Right lobe of liver (tissue), 6 donors: ENCODE measurements at regions not wholly inside any gene's neighbourhood (a gene's known extent, or its start where the extent isn't known, plus 50 kb on each side); places are given as distances from the start of the nearest gene placed in this dataset.

Experiments used
- ATAC-seq, 4 donors: fragments of 200-7000 bp; cut with Tn5 transposase; one replicate each; pipeline ENCODE4 v1.9.1; 2020; ENCODE audit warnings: mild to moderate bottlenecking in 4 of 4, moderate library complexity in 4 of 4
- DNase-seq, 3 donors: peaks; one replicate each; pipeline ENCODE4 v3.0.0-alpha.2; 2020
- H3K27ac ChIP-seq, 3 donors: fragments of 200-600 bp; one replicate each; pipeline ENCODE4 v1.8.0; 2022
- H3K27me3 ChIP-seq, 2 donors: fragments of 200-600 bp; one replicate each; pipeline ENCODE4 v1.8.0; 2022
- H3K36me3 ChIP-seq, 4 donors: fragments of 200-600 bp; sonication (generic) in 1 of 4; one replicate each; pipeline versions ENCODE4 v1.5.1 to v1.8.0; 2017 to 2022; ENCODE audit warnings: control low read depth in 1 of 4
- H3K4me1 ChIP-seq, 4 donors: fragments of 200-600 bp; sonication (generic) in 1 of 4; one replicate each; pipeline versions ENCODE4 v1.5.1 to v1.8.0; 2017 to 2022; ENCODE audit warnings: control low read depth in 1 of 4
- H3K4me3 ChIP-seq, 3 donors: fragments of 200-600 bp; one replicate each; pipeline ENCODE4 v1.8.0; 2022
- H3K9me3 ChIP-seq, 4 donors: fragments of 200-600 bp; sonication (generic) in 1 of 4; one replicate each; pipeline versions ENCODE4 v1.5.1 to v1.8.0; 2017 to 2022; ENCODE audit warnings: control low read depth in 1 of 4
- CTCF ChIP-seq, 4 donors: fragments of 200-600 bp in 3 of 4; fragments of 450-650 bp in 1 of 4; IDR thresholded peaks; one replicate each; pipeline versions ENCODE4 v1.5.1 to v1.8.0; 2016 to 2022; ENCODE audit warnings: antibody characterized with exemption in 4 of 4, mild to moderate bottlenecking in 2 of 4
- POLR2A ChIP-seq: fragments of 450-650 bp; IDR thresholded peaks from one replicate; pipeline ENCODE4 v1.6.1; 2017; ENCODE audit warnings: antibody characterized with exemption, mild to moderate bottlenecking
- WGBS: methylation state at CpG from one replicate; pipeline ENCODE4 v1.1.6; 2018; ENCODE audit warnings: low coverage, low lambda C conversion rate; ENCODE audit not compliant: insufficient coverage; ENCODE audit errors: missing lambda C conversion rate; 5-methylcytosine and 5-hydroxymethylcytosine counted together
- intact Hi-C, 2 donors: fragments of 100-400 bp; cut with DNase I; formaldehyde crosslinking; loops; one replicate each; pipeline versions ENCODE4 v1.11.2 to v1.14.1; 2022
- donor health status: DM: no; HTN: yes; CAD: no.
- donor health status: DM: no; HTN: no; CAD: no.
- donor health status: DM: no; HTN: no; CAD: no.
- donor health status: DM: no; HTN: yes; CAD: no.
- donor health status: DM: no; HTN: yes; CAD: no.

GRCh38 chr2:147614979-147615470 is 229.8 kb upstream of the ACVR2A start:
- no peak overlapping the region for H3K27ac ChIP-seq
- H3K9me3 ChIP-seq: no peaks in the 10 kb centered on the region
- no peaks in the 10 kb centered on the region for H3K27me3 ChIP-seq
- intact Hi-C loops: no loop called here
- H3K4me1 ChIP-seq: no peaks in the 10 kb centered on the region
- ATAC-seq (no peak), DNase-seq (no peak)
- no peak overlapping the region for H3K4me3 ChIP-seq
- TF ChIP-seq CTCF (IDR thresholded peaks at IDR 0.05): no peak
- TF ChIP-seq POLR2A: no peak
- WGBS: 76% methylated on average over 4 of the region's 4 CpGs
- no peaks in the 10 kb centered on the region for H3K36me3 ChIP-seq

DNA sequence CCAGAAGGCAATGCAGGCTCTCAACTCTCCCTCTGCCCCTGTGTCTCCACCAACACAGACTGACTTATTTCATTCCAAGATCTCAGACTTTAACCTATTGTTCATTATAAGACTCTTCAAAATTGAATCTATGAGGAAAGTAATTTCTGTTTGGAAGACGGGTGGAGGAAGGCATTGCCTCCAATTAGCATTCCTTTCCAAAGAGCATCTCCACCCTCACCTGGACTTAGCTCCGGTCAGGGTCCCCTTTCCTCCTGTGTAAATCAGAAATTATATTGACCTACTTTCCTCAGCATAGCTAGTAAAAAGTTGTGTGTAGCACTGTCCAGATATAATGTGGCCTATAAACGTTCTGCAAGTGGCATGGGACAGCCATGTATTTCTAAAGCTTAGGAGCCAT is 230.4 kb upstream of the ACVR2A start:
- ATAC-seq: no peak
- TF ChIP-seq POLR2A: no peak
- no peak for TF ChIP-seq CTCF (IDR thresholded peaks at IDR 0.05)
- H3K4me3 ChIP-seq: no peak overlapping the region
- intact Hi-C loops: no loop called here
- H3K36me3 ChIP-seq: no peaks in the 10 kb centered on the region
- H3K9me3 ChIP-seq: no peaks in the 10 kb centered on the region
- WGBS: 57% methylated on average over 3 of the region's 3 CpGs
- no peaks in the 10 kb centered on the region for H3K27me3 ChIP-seq
- no peak for DNase-seq
- no peak overlapping the region for H3K27ac ChIP-seq
- H3K4me1 ChIP-seq: no peaks in the 10 kb centered on the region

GRCh38 chr2:147610496-147611040 is 234.3 kb upstream of the ACVR2A start:
- H3K4me1 ChIP-seq: no peaks in the 10 kb centered on the region
- H3K27ac ChIP-seq: no peak overlapping the region

DNA sequence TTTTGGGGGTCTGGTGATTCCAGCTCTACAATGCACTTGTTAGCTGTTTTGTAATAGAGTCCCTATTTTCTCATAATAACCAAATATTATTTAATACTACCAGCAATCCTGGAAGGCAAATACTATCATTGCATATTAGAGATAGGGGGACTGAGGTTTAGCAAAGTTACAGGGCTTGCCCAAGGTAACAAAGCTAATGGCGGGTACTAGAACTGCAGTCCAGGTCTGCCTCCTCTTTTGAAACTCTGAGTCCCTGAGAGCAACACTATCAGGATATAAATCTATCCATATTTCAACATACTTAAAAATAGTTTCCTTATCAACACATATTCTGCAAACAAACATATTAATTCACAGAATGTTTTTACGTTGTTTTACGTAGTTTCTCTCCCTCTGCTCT is 235.5 kb upstream of the ACVR2A start:
- 67% methylated on average over 3 of the region's 3 CpGs for WGBS
- ATAC-seq (no peak), DNase-seq (no peak)
- no peak for TF ChIP-seq CTCF (IDR thresholded peaks at IDR 0.05)
- TF ChIP-seq POLR2A: no peak
- Histone ChIP-seq H3K9me3 (no peaks in the 10 kb centered on the region), H3K27ac (no peak overlapping the region), H3K4me1 (no peaks in the 10 kb centered on the region), H3K36me3 (no peaks in the 10 kb centered on the region), H3K4me3 (no peak overlapping the region), H3K27me3 (no peaks in the 10 kb centered on the region)
- intact Hi-C loops: no loop called here

More at GRCh38 chr2:147610496-147611040, 234.3 kb upstream of the ACVR2A start:
- intact Hi-C loops: no loop called here
- H3K9me3 ChIP-seq: no peaks in the 10 kb centered on the region
- ATAC-seq (no peak), DNase-seq (no peak)
- no peaks in the 10 kb centered on the region for H3K36me3 ChIP-seq
- no peaks in the 10 kb centered on the region for H3K27me3 ChIP-seq
- WGBS: 79% methylated on average over 2 of the region's 2 CpGs
- no peak overlapping the region for H3K4me3 ChIP-seq
- no peak for TF ChIP-seq CTCF (IDR thresholded peaks at IDR 0.05)
- TF ChIP-seq POLR2A: no peak

DNA sequence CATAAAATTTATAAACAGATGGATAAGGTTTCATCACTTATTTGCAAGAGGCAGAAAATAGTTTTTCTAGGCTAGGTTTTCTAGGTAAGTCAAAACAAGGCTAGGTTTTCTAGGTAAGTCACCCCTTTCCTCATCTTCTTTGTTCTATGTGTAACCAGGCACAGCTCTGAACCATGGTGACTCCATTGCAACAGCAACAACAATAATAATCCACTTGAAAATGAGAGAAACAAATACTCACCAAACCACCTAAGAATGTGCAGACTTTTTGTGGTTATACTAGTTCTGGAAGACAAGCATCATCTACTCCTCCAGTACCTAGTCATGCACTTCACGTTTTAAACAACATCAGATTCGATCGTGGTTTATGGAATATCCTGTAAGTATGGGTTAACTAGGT is 237.4 kb upstream of the ACVR2A start:
- Histone ChIP-seq H3K27ac (no peak overlapping the region), H3K27me3 (no peaks in the 10 kb centered on the region), H3K36me3 (no peaks in the 10 kb centered on the region), H3K4me1 (no peaks in the 10 kb centered on the region), H3K4me3 (no peak overlapping the region), H3K9me3 (no peaks in the 10 kb centered on the region)
- DNase-seq: no peak
- no peak for ATAC-seq
- intact Hi-C loops: no loop called here
- TF ChIP-seq POLR2A (no peak), CTCF (IDR thresholded peaks at IDR 0.05) (no peak)
- WGBS: 87% methylated on average over 3 of the region's 3 CpGs
